HCT116 (cell line): ENCODE measurements at regions not wholly inside any gene's neighbourhood (a gene's known extent, or its start where the extent isn't known, plus 50 kb on each side); places are given as distances from the start of the nearest gene placed in this dataset.

ENCODE experiments used
- CBX3 ChIP-seq: IDR thresholded peaks from 2 replicates; pipeline ENCODE4 v1.6.1; 2012; ENCODE audit warnings: low read depth
- FOSL1 ChIP-seq: IDR thresholded peaks from 2 replicates; pipeline ENCODE4 v1.6.1; 2012; ENCODE audit warnings: low read depth
- POLR2AphosphoS5 ChIP-seq: IDR thresholded peaks from 2 replicates; pipeline ENCODE4 v1.6.1; 2011; ENCODE audit warnings: mild to moderate bottlenecking, low read depth, low read length, moderate library complexity
- SP1 ChIP-seq: IDR thresholded peaks from 2 replicates; pipeline ENCODE4 v1.6.1; 2012; ENCODE audit warnings: low read depth
- SRF ChIP-seq: IDR thresholded peaks from 2 replicates; pipeline ENCODE4 v1.6.1; 2012; ENCODE audit warnings: low read depth
- TCF7L2 ChIP-seq: IDR thresholded peaks from 2 replicates; pipeline ENCODE4 v1.7.0; 2011; ENCODE audit warnings: borderline replicate concordance, inconsistent platforms; ENCODE audit not compliant: insufficient read depth, insufficient read length; ENCODE audit errors: extremely low read depth
- ZFX ChIP-seq: fragments of 450-650 bp; IDR thresholded peaks from 2 replicates; pipeline ENCODE4 v1.6.1; 2017
- TF ChIP-seq, protein P1 (sequence below), 3 experiments: fragments of 200-600 bp in 1 of 3; sonication (generic) in 1 of 3; IDR thresholded peaks in 2 of 3; conservative IDR thresholded peaks in 1 of 3; 2 replicates each; pipeline ENCODE4 v1.5.1; 2012 to 2017; ENCODE audit warnings: low read depth in 2 of 3, low read length in 2 of 3, antibody characterized with exemption in 1 of 3, borderline replicate concordance in 1 of 3, control low read depth in 1 of 3, mild to moderate bottlenecking in 1 of 3, mixed read lengths in 1 of 3, mixed run types in 1 of 3, moderate library complexity in 1 of 3; ENCODE audit not compliant: insufficient read depth in 1 of 3
- TF ChIP-seq, protein P2 (sequence below): IDR thresholded peaks from 2 replicates; pipeline ENCODE4 v1.6.1; 2012
- TF ChIP-seq, protein P3 (sequence below): IDR thresholded peaks from 2 replicates; pipeline ENCODE4 v1.6.1; 2011; ENCODE audit warnings: mild to moderate bottlenecking, low read length, moderate library complexity; ENCODE audit not compliant: insufficient replicate concordance; ENCODE audit errors: extremely low read depth

DNA sequence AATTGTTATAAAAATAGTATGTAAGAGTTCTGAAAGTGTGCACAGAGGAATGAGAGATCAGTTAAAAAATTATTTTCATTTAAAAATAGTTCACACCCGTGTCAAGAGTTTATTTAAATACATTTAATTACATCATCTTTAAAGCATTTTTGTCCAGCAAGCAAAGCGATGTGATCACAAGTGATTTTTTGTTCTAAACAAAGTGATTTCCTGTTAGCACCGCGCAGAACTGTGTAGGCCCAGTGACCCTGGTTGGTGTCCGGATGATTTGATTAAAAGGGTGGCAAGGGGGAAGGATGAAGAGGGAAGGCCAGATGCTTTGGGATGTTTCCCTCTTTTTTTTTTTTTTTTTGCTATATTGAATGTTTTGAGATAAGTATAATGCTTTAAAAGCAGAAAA lies 227.8 kb upstream of the PITRM1 start:
- TF ChIP-seq, protein P1, sequence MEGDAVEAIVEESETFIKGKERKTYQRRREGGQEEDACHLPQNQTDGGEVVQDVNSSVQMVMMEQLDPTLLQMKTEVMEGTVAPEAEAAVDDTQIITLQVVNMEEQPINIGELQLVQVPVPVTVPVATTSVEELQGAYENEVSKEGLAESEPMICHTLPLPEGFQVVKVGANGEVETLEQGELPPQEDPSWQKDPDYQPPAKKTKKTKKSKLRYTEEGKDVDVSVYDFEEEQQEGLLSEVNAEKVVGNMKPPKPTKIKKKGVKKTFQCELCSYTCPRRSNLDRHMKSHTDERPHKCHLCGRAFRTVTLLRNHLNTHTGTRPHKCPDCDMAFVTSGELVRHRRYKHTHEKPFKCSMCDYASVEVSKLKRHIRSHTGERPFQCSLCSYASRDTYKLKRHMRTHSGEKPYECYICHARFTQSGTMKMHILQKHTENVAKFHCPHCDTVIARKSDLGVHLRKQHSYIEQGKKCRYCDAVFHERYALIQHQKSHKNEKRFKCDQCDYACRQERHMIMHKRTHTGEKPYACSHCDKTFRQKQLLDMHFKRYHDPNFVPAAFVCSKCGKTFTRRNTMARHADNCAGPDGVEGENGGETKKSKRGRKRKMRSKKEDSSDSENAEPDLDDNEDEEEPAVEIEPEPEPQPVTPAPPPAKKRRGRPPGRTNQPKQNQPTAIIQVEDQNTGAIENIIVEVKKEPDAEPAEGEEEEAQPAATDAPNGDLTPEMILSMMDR (IDR thresholded peaks at IDR 0.05 in 2 of 3, conservative IDR thresholded peaks at IDR 0.05 in 1 of 3; ENCODE audit: borderline replicate concordance in 1 of 3, insufficient read depth in 1 of 3, low read depth in 2 of 3, low read length in 2 of 3), result no peak
- TF ChIP-seq, protein P2, sequence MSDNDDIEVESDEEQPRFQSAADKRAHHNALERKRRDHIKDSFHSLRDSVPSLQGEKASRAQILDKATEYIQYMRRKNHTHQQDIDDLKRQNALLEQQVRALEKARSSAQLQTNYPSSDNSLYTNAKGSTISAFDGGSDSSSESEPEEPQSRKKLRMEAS, result no peak
- no peak for TF ChIP-seq POLR2AphosphoS5
- TF ChIP-seq, protein P3, sequence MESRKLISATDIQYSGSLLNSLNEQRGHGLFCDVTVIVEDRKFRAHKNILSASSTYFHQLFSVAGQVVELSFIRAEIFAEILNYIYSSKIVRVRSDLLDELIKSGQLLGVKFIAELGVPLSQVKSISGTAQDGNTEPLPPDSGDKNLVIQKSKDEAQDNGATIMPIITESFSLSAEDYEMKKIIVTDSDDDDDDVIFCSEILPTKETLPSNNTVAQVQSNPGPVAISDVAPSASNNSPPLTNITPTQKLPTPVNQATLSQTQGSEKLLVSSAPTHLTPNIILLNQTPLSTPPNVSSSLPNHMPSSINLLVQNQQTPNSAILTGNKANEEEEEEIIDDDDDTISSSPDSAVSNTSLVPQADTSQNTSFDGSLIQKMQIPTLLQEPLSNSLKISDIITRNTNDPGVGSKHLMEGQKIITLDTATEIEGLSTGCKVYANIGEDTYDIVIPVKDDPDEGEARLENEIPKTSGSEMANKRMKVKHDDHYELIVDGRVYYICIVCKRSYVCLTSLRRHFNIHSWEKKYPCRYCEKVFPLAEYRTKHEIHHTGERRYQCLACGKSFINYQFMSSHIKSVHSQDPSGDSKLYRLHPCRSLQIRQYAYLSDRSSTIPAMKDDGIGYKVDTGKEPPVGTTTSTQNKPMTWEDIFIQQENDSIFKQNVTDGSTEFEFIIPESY, result no peak
- no peak for TF ChIP-seq SRF
- TF ChIP-seq SP1, result no peak
- TF ChIP-seq TCF7L2, result no peak
- no peak for TF ChIP-seq FOSL1
- no peak for TF ChIP-seq CBX3
- no peak for TF ChIP-seq ZFX
